Transverse colon (tissue), 4 donors: ENCODE measurements at regions not wholly inside any gene's neighbourhood (a gene's known extent, or its start where the extent isn't known, plus 50 kb on each side); places are given as distances from the start of the nearest gene placed in this dataset.

Source experiments
- DNase-seq: peaks from one replicate; pipeline ENCODE4 v3.0.0-alpha.2; 2019
- H3K27ac ChIP-seq, 4 donors: fragments of 200-600 bp; sonication (generic); 2 replicates each; pipeline ENCODE4 v1.5.1; 2016 to 2018; ENCODE audit warnings: inconsistent platforms in 4 of 4
- H3K27me3 ChIP-seq: fragments of 200-600 bp; sonication (generic); 2 replicates; pipeline ENCODE4 v1.5.1; 2017; ENCODE audit warnings: inconsistent platforms
- H3K36me3 ChIP-seq, 4 donors: fragments of 200-600 bp; sonication (generic); 2 replicates each; pipeline ENCODE4 v1.5.1; 2017 to 2019; ENCODE audit warnings: inconsistent platforms in 4 of 4
- H3K4me1 ChIP-seq, 4 donors: fragments of 200-600 bp; sonication (generic); 2 replicates each; pipeline ENCODE4 v1.5.1; 2017 to 2020; ENCODE audit warnings: inconsistent platforms in 4 of 4
- H3K4me3 ChIP-seq, 4 donors: fragments of 200-600 bp; sonication (generic); 1 replicate in 1 of 4; 2 replicates in 3 of 4; pipeline versions ENCODE4 v1.5.1 to v1.6.1; 2017 to 2019; ENCODE audit warnings: inconsistent platforms in 4 of 4
- H3K9me3 ChIP-seq, 2 donors: fragments of 200-600 bp; sonication (generic); 2 replicates each; pipeline ENCODE4 v1.5.1; 2017 to 2019; ENCODE audit warnings: inconsistent platforms in 2 of 2
- CTCF ChIP-seq, 5 experiments: fragments of 200-600 bp in 3 of 5; fragments of 450-650 bp in 2 of 5; sonication (generic) in 3 of 5; IDR thresholded peaks; 1 replicate in 2 of 5; 2 replicates in 3 of 5; pipeline ENCODE4 v1.5.1; 2016 to 2017; ENCODE audit warnings: antibody characterized with exemption in 5 of 5, inconsistent platforms in 3 of 5, mild to moderate bottlenecking in 2 of 5, moderate library complexity in 1 of 5
- EP300 ChIP-seq: sonication (generic); formaldehyde crosslinking; IDR thresholded peaks from one replicate; pipeline ENCODE4 v1.6.1; 2017; ENCODE audit warnings: antibody characterized with exemption, low read depth
- POLR2A ChIP-seq: fragments of 450-650 bp; IDR thresholded peaks from one replicate; pipeline ENCODE4 v1.6.1; 2016; ENCODE audit warnings: antibody characterized with exemption, mild to moderate bottlenecking, moderate library complexity
- POLR2AphosphoS5 ChIP-seq, 3 donors: sonication (generic); formaldehyde crosslinking; IDR thresholded peaks; one replicate each; pipeline ENCODE4 v1.6.1; 2016; ENCODE audit warnings: antibody characterized with exemption in 3 of 3
- WGBS, 2 donors: methylation state at CpG; one replicate each; pipeline ENCODE4 v1.1.5; 2018; ENCODE audit warnings: low coverage in 1 of 2; 5-methylcytosine and 5-hydroxymethylcytosine counted together
- in situ Hi-C, 4 donors: fragments of 200-750 bp; cut with MboI; loops; one replicate each; pipeline versions ENCODE4 v1.15.0 to v1.15.1; 2017; ENCODE audit warnings: low sequenced_read_pairs in 3 of 4, low pct_ligation_motif_present in 1 of 4, low pct_unique_long_range_greater_than_20kb in 1 of 4
- intact Hi-C: fragments of 100-400 bp; cut with DNase I; formaldehyde crosslinking; loops from one replicate; pipeline ENCODE4 v1.15.1; 2023; ENCODE audit warnings: low total_unique reads

GRCh38 chr4:151599863-151600262, 160.9 kb downstream of the GATB start:
- H3K36me3 ChIP-seq, result no peaks in the 10 kb centered on the region
- H3K27me3 ChIP-seq, result no peaks in the 10 kb centered on the region
- TF ChIP-seq POLR2AphosphoS5 (IDR thresholded peaks at IDR 0.05) (no peak), POLR2A (no peak), CTCF (IDR thresholded peaks at IDR 0.05) (no peak), EP300 (no peak)
- no peak overlapping the region for H3K27ac ChIP-seq
- DNase-seq, result no peak
- H3K4me1 ChIP-seq, result no peaks in the 10 kb centered on the region
- WGBS, 2 donors, result 80 to 82% methylated on average over 1 to 2 of the region's 2 CpGs
- in situ Hi-C loops, result loop anchor here in 2 of 4 donors (25.0 kb wide), 1 partner anchor 488 kb away; no protein-coding TSS in a partner anchor
- intact Hi-C loops, result no loop called here
- no peaks in the 10 kb centered on the region for H3K9me3 ChIP-seq
- H3K4me3 ChIP-seq, result no peak overlapping the region

- in situ Hi-C loops, result loop anchor here in 2 of 4 donors (25.0 kb wide), 1 partner anchor 488 kb away; no protein-coding TSS in a partner anchor
- no peak for TF ChIP-seq POLR2AphosphoS5 (IDR thresholded peaks at IDR 0.05)
- TF ChIP-seq CTCF (IDR thresholded peaks at IDR 0.05), result no peak
- no peak for TF ChIP-seq POLR2A
- TF ChIP-seq EP300, result no peak
- no peak overlapping the region for H3K4me3 ChIP-seq
- no peak for DNase-seq
- intact Hi-C loops, result no loop called here
- H3K9me3 ChIP-seq, result no peaks in the 10 kb centered on the region
- no peaks in the 10 kb centered on the region for H3K27me3 ChIP-seq
- H3K27ac ChIP-seq, result no peak overlapping the region
- 92 to 100% methylated on average over 1 to 3 of the region's 3 CpGs for WGBS, 2 donors
- no peaks in the 10 kb centered on the region for H3K4me1 ChIP-seq
- H3K36me3 ChIP-seq, result no peaks in the 10 kb centered on the region
Observed at GRCh38 chr4:151600432-151600831, 160.4 kb downstream of the GATB start.

GRCh38 chr4:151603377-151603776, 157.4 kb downstream of the GATB start:
- H3K4me3 ChIP-seq, result no peak overlapping the region
- no peak overlapping the region for H3K27ac ChIP-seq
- in situ Hi-C loops (loop anchor here in 2 of 4 donors (25.0 kb wide), 1 partner anchor 491 kb away; no protein-coding TSS in a partner anchor), intact Hi-C loops (no loop called here)
- DNase-seq, result no peak
- H3K36me3 ChIP-seq, result no peaks in the 10 kb centered on the region
- 75 to 78% methylated on average over 2 of the region's 2 CpGs for WGBS, 2 donors
- H3K9me3 ChIP-seq, result no peaks in the 10 kb centered on the region
- TF ChIP-seq POLR2A (no peak), EP300 (no peak), CTCF (IDR thresholded peaks at IDR 0.05) (no peak), POLR2AphosphoS5 (IDR thresholded peaks at IDR 0.05) (no peak)
- no peaks in the 10 kb centered on the region for H3K4me1 ChIP-seq
- no peaks in the 10 kb centered on the region for H3K27me3 ChIP-seq

DNA sequence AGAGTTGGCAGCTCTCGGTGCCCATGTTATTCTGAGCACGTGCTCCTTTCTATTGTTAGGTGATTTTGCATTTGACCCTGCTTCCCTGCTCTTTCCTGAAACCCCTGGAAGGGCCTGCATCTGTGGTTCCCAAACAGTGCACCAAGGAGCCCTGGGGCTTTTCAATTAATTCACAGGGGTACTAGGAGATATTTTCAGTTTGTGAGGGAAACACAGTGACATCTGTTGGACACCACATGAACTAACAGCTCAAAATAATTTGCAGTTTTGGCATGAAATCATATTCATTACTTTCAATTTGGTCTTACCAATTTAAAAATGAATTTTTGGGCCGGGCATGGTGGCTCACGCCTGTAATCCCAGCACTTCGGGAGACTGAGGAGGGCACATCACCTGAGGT, 156.6 kb downstream of the GATB start:
- Histone ChIP-seq H3K4me1 (no peaks in the 10 kb centered on the region), H3K9me3 (no peaks in the 10 kb centered on the region), H3K27me3 (no peaks in the 10 kb centered on the region), H3K36me3 (no peaks in the 10 kb centered on the region), H3K27ac (no peak overlapping the region), H3K4me3 (no peak overlapping the region)
- intact Hi-C loops (no loop called here), in situ Hi-C loops (loop anchor here in 2 of 4 donors (25.0 kb wide), 1 partner anchor 492 kb away; no protein-coding TSS in a partner anchor)
- 63 to 75% methylated on average over 5 of the region's 5 CpGs for WGBS, 2 donors
- DNase-seq, result no peak
- TF ChIP-seq CTCF (IDR thresholded peaks at IDR 0.05), result peak; percentile 16 to 35 (median 20)
- TF ChIP-seq POLR2A, result no peak
- no peak for TF ChIP-seq POLR2AphosphoS5 (IDR thresholded peaks at IDR 0.05)
